Dendritic cell treated with granulocyte-macrophage colony-stimulating factor and Interleukin-4, amounts not matched to agents 40 ng/mL and 50 ng/mL, for 4 days (primary cell): ENCODE measurements at regions not wholly inside any gene's neighbourhood (a gene's known extent, or its start where the extent isn't known, plus 50 kb on each side); places are given as distances from the start of the nearest gene placed in this dataset.
"Not testable (repeated sequence)": the region's sequence is repeated elsewhere in the genome, so short reads cannot be mapped to it uniquely, and the experiment has no call there.

ENCODE experiments used
- H3K27ac Mint-ChIP-seq: one replicate; pipeline ENCODE4 v1.8.0; 2022; ENCODE audit warnings: mild to moderate bottlenecking, mixed read lengths
- H3K27me3 Mint-ChIP-seq: one replicate; pipeline ENCODE4 v1.8.0; 2022; ENCODE audit warnings: mild to moderate bottlenecking, mixed read lengths
- H3K36me3 Mint-ChIP-seq: one replicate; pipeline ENCODE4 v1.8.0; 2022; ENCODE audit warnings: low read depth, mixed read lengths
- H3K4me1 Mint-ChIP-seq: one replicate; pipeline ENCODE4 v1.8.0; 2022; ENCODE audit warnings: low read depth, mixed read lengths
- H3K4me3 Mint-ChIP-seq: one replicate; pipeline ENCODE4 v1.8.0; 2022; ENCODE audit warnings: mild to moderate bottlenecking, moderate library complexity, mixed read lengths
- H3K9me3 Mint-ChIP-seq: one replicate; pipeline ENCODE4 v1.8.0; 2022; ENCODE audit warnings: mixed read lengths
- intact Hi-C: fragments of 100-400 bp; cut with micrococcal nuclease; formaldehyde crosslinking; loops from one replicate; pipeline ENCODE4 v1.15.0; 2022

GRCh38 chr5:60489856-60490255 is 210.1 kb downstream of the DEPDC1B start:
- no peaks in the 10 kb centered on the region for H3K36me3 Mint-ChIP-seq
- no peak overlapping the region for H3K27ac Mint-ChIP-seq
- no peak overlapping the region for H3K4me3 Mint-ChIP-seq
- H3K9me3 Mint-ChIP-seq: no peaks in the 10 kb centered on the region
- no peaks in the 10 kb centered on the region for H3K27me3 Mint-ChIP-seq
- intact Hi-C loops: no loop called here
- H3K4me1 Mint-ChIP-seq: no peaks in the 10 kb centered on the region

- intact Hi-C loops: no loop called here
- Mint-ChIP-seq H3K27ac (no peak overlapping the region), H3K36me3 (no peaks in the 10 kb centered on the region), H3K4me1 (no peaks in the 10 kb centered on the region), H3K4me3 (no peak overlapping the region), H3K9me3 (no peaks in the 10 kb centered on the region), H3K27me3 (no peaks in the 10 kb centered on the region)
Observed at GRCh38 chr5:60489377-60489776, 210.6 kb downstream of the DEPDC1B start.

DNA sequence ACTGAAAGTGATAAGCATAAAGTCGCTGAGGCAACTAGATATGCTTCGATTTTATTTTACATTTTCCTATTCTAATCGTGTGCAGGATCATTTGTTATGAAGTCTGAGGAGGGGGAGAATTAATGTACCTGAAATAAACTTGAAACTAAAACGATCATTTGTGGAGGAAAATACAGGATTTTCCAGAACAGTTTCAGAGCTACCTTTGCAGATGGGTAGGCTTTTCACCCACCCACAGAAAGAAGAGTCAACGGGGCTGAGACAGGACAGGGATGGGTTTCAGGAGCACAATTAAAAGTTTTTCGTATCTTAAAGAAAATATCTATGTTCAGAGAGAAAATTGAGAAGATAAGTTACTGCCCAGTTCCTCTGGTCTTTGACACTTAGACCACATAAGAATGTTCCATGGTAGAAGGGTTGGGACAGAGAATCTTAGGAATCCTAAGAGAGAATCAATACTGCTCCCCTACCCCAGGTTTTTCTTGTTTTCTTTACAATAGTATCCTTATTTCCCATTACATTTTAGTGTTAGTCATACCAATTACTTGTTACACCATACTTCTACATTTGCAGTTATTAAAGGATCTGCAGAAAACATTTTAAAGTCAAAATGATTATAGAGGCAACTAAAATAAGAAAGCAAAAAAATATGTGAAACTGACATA is 211.4 kb downstream of the DEPDC1B start:
- H3K36me3 Mint-ChIP-seq: no peaks in the 10 kb centered on the region
- no peaks in the 10 kb centered on the region for H3K27me3 Mint-ChIP-seq
- no peak overlapping the region for H3K27ac Mint-ChIP-seq
- H3K9me3 Mint-ChIP-seq: no peaks in the 10 kb centered on the region
- intact Hi-C loops: no loop called here
- H3K4me1 Mint-ChIP-seq: no peaks in the 10 kb centered on the region
- no peak overlapping the region for H3K4me3 Mint-ChIP-seq

DNA sequence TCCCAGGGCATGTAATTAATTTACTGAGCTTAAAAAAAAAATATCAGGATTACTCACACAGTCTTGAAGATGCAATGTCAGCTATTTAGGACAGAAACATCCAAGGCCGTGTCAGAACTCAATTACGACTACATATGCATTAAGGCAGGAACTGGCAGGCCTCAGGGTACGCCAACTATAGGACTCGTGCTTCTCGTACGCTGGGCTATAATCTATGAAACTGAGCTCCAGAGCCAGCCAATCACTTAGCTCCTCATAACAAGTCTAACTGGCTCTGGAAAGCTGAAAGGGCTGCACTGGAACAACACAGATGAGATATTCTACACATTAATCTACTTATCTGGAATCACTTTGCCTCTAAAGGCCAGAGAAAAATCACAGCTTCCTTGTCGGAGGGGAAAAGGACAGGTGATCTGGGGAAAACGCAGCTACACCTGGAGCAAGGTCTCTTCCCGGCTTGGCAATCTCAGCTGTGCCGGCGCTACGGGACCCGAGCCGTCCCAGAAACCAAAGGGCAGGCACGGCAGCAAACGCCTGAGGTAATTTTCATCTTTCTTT is 212.0 kb downstream of the DEPDC1B start:
- H3K4me1 Mint-ChIP-seq: no peaks in the 10 kb centered on the region
- intact Hi-C loops: no loop called here
- no peaks in the 10 kb centered on the region for H3K36me3 Mint-ChIP-seq
- H3K27me3 Mint-ChIP-seq: no peaks in the 10 kb centered on the region
- H3K4me3 Mint-ChIP-seq: no peak overlapping the region
- H3K27ac Mint-ChIP-seq: no peak overlapping the region
- no peaks in the 10 kb centered on the region for H3K9me3 Mint-ChIP-seq

- intact Hi-C loops: no loop called here
- Mint-ChIP-seq H3K9me3 (no peaks in the 10 kb centered on the region), H3K27ac (no peak overlapping the region), H3K27me3 (no peaks in the 10 kb centered on the region), H3K36me3 (no peaks in the 10 kb centered on the region), H3K4me3 (no peak overlapping the region), H3K4me1 (no peaks in the 10 kb centered on the region)
Observed at GRCh38 chr5:60487476-60487875, 212.5 kb downstream of the DEPDC1B start.

DNA sequence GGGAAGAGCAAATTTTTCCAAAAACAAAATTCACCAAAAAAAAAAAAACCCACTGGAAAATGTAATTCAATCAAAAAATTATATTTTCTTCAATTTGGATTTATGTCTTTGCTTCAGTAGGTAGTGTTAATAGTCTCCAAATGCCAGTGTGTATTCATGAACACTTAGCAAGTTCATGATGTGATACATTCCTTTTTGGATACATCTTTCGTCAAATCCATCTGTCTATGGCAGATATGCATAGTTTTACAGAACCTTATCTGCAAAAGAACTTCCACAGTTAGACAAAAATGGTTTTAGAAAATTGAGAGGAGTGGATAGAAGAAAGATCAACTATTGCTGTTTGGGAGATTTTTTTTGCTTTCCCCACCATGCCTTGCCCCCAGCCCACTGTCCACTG is 214.6 kb downstream of the DEPDC1B start:
- no peaks in the 10 kb centered on the region for H3K9me3 Mint-ChIP-seq
- intact Hi-C loops: no loop called here
- H3K4me3 Mint-ChIP-seq: no peak overlapping the region

DNA sequence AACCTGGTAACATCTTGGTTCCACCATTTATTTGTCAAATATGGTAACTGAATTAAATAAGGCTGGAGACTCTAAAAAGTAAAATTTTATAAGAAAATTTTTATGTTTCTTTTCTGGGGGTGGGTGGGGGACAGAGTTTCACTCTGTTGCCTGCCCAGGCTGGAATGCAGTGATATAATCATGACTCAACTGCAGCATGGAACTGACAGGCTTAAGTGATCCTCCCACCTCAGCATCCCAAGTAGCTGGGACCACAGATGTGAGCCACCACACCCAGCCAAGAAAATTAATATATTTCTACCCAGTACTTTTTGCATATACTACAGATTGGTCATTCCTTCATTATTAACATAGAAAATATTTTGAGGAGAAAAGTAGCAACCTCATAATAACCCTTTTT is 216.9 kb downstream of the DEPDC1B start:
- Mint-ChIP-seq H3K36me3 (no peaks in the 10 kb centered on the region), H3K27me3 (no peaks in the 10 kb centered on the region), H3K4me1 (no peaks in the 10 kb centered on the region), H3K4me3 (no peak overlapping the region), H3K9me3 (no peaks in the 10 kb centered on the region), H3K27ac (no peak overlapping the region)
- intact Hi-C loops: no loop called here

More for the DNA sequence above, 214.6 kb downstream of the DEPDC1B start:
- H3K4me1 Mint-ChIP-seq: no peaks in the 10 kb centered on the region
- no peaks in the 10 kb centered on the region for H3K36me3 Mint-ChIP-seq
- no peak overlapping the region for H3K27ac Mint-ChIP-seq
- no peaks in the 10 kb centered on the region for H3K27me3 Mint-ChIP-seq

DNA sequence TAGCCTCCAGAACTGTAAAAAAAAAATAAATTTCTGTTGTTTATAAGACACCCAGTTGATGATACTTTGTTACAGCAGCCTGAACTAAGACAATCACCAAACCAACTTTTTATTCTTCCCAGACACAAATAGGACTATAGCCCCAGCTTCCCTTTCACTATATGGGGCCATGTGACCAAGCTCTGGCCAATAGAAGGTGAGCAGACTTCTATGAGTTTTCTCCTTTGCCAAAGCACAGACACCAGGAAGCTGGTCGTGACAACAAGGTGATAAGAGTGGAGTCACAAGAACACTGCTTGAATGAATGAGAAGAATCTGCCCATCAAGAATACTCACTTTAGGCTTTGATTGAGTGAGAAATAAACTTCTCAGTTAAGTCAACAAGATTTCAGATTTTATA is 217.7 kb downstream of the DEPDC1B start:
- H3K36me3 Mint-ChIP-seq: no peaks in the 10 kb centered on the region
- H3K4me3 Mint-ChIP-seq: no peak overlapping the region
- no peaks in the 10 kb centered on the region for H3K9me3 Mint-ChIP-seq
- intact Hi-C loops: no loop called here
- H3K27ac Mint-ChIP-seq: no peak overlapping the region
- H3K27me3 Mint-ChIP-seq: no peaks in the 10 kb centered on the region
- no peaks in the 10 kb centered on the region for H3K4me1 Mint-ChIP-seq

- intact Hi-C loops: no loop called here
- no peak overlapping the region for H3K4me3 Mint-ChIP-seq
- no peaks in the 10 kb centered on the region for H3K27me3 Mint-ChIP-seq
- no peaks in the 10 kb centered on the region for H3K4me1 Mint-ChIP-seq
- no peak overlapping the region for H3K27ac Mint-ChIP-seq
- H3K36me3 Mint-ChIP-seq: no peaks in the 10 kb centered on the region
- H3K9me3 Mint-ChIP-seq: no peaks in the 10 kb centered on the region
Observed at GRCh38 chr5:60479542-60479941, 220.4 kb downstream of the DEPDC1B start.

GRCh38 chr5:60477849-60478248 is 222.1 kb downstream of the DEPDC1B start:
- Mint-ChIP-seq H3K4me3 (no peak overlapping the region), H3K9me3 (no peaks in the 10 kb centered on the region), H3K36me3 (no peaks in the 10 kb centered on the region), H3K4me1 (no peaks in the 10 kb centered on the region), H3K27ac (no peak overlapping the region), H3K27me3 (no peaks in the 10 kb centered on the region)
- intact Hi-C loops: no loop called here

- intact Hi-C loops: no loop called here
- Mint-ChIP-seq H3K9me3 (no peaks in the 10 kb centered on the region), H3K4me3 (no peak overlapping the region), H3K4me1 (no peaks in the 10 kb centered on the region), H3K36me3 (no peaks in the 10 kb centered on the region), H3K27me3 (peaks cover 1% of the 10 kb centered on the region), H3K27ac (no peak overlapping the region)
Observed at GRCh38 chr5:60473654-60474053, 226.3 kb downstream of the DEPDC1B start.

- H3K4me1 Mint-ChIP-seq, H3K4me3 Mint-ChIP-seq, H3K27ac Mint-ChIP-seq, H3K36me3 Mint-ChIP-seq, H3K27me3 Mint-ChIP-seq, H3K9me3 Mint-ChIP-seq, intact Hi-C loops: not testable (repeated sequence)
Observed at GRCh38 chr5:60473027-60473426, 226.9 kb downstream of the DEPDC1B start.

DNA sequence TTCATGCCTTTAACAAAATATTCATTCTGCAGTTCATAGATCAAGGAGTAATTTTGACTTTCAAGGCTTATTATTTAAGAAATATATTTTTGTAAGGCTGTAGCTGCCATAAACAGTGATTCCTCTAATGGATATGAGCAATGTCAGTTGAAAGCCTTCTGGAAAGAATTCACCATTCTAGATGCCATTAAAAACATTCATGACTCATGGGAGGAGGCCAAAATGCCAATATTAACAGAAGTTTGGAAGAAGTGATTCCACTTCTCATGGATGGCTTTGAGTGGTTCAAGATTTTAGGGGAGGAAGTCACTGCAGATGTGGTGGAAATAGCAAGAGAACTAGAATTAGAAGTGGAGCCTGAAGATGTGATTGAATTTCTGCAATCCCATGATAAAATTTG is 229.1 kb downstream of the DEPDC1B start:
- Mint-ChIP-seq H3K4me1 (no peaks in the 10 kb centered on the region), H3K36me3 (no peaks in the 10 kb centered on the region), H3K27ac (no peak overlapping the region), H3K9me3 (no peaks in the 10 kb centered on the region), H3K4me3 (no peak overlapping the region), H3K27me3 (peaks cover 2% of the 10 kb centered on the region)
- intact Hi-C loops: no loop called here

GRCh38 chr5:60469286-60469685 is 230.7 kb downstream of the DEPDC1B start:
- no peak overlapping the region for H3K27ac Mint-ChIP-seq
- H3K4me1 Mint-ChIP-seq: no peaks in the 10 kb centered on the region
- H3K36me3 Mint-ChIP-seq: no peaks in the 10 kb centered on the region
- intact Hi-C loops: no loop called here
- H3K27me3 Mint-ChIP-seq: peaks cover 2% of the 10 kb centered on the region
- H3K4me3 Mint-ChIP-seq: no peak overlapping the region
- no peaks in the 10 kb centered on the region for H3K9me3 Mint-ChIP-seq

GRCh38 chr5:60463179-60463868 is 236.6 kb downstream of the DEPDC1B start:
- Mint-ChIP-seq H3K4me3 (no peak overlapping the region), H3K27ac (no peak overlapping the region), H3K36me3 (no peaks in the 10 kb centered on the region), H3K4me1 (peaks cover 9% of the 10 kb centered on the region), H3K9me3 (no peaks in the 10 kb centered on the region), H3K27me3 (no peaks in the 10 kb centered on the region)
- intact Hi-C loops: no loop called here
